Activated CD8-positive, alpha-beta memory T cell treated with anti-CD3 and anti-CD28 coated beads, Interleukin-2, amount 50 U/mL, for 4 hours (primary cell): ENCODE measurements at regions not wholly inside any gene's neighbourhood (a gene's known extent, or its start where the extent isn't known, plus 50 kb on each side); places are given as distances from the start of the nearest gene placed in this dataset.

Experiments
- DNase-seq: peaks from one replicate; pipeline ENCODE4 v3.0.0-alpha.2; 2020

DNA sequence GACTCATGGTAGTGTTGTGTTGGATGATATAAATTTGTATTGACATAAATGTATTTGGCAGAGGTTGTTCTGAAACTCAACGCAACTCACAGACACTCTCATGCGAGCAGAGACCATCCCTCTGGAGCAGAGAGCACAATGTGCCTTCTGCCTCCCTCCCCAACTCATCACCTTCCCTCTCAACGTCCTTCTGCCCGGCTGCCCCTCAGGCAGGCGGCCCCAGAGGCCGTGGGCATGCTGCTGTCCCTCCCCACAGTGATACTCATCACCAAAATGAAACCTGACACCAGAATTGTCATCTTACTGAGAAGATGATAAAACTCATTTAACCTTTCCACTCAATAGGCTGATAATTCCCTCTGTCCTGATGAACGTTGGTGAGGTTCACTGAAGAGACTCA is 260.6 kb downstream of the ETS1 start:
- DNase-seq, result no peak

DNA sequence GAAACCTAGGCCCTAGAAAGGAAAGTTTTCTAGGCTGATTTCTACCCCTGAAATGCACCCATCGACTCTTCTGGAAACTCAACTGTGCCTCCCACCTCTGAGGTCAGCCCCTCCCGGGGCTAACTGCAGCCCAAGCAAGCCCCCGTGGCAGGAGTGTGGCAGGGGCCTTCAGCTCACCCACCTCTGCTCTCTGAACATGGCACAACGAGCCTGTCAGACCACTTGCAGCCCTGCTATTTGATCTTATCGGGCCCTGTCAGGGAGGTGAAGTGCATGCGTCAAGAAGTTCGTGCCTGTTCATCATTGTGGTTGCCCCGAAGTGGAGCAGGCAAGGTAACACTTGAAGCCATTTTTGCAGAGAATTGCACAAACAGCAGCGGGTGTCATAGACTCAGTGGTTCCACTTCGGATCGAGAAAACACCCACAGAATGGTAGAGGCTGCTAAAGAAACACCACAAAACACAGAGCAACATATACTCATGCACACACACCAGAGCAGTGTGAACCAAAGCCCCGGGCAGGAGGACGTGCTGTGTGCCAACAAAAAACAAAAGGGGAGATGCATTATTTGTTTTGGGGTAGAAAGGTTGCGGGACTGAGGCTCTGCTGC is 262.7 kb downstream of the ETS1 start:
- peak; percentile 71 for DNase-seq

DNA sequence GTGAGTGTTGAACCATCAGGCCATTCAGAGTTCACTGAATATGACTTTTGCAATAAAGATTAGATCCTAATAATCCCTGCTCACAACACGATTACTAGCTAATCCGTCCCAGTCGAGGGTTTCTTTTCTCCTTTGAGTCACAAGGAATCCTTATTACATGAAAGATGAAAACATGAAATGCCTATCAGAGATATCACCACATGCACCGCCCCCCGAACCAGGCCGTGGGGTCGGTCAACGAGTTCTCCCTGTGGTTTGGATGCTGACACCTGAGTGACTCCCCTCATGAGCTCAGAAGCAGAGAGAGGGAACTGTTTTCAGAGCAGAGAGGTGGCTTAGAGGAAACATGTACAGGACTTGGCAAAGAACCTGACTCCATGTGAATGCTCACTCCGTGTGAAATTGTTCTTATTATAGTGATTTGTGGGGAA is 263.3 kb downstream of the ETS1 start:
- peak; percentile 32 for DNase-seq

DNA sequence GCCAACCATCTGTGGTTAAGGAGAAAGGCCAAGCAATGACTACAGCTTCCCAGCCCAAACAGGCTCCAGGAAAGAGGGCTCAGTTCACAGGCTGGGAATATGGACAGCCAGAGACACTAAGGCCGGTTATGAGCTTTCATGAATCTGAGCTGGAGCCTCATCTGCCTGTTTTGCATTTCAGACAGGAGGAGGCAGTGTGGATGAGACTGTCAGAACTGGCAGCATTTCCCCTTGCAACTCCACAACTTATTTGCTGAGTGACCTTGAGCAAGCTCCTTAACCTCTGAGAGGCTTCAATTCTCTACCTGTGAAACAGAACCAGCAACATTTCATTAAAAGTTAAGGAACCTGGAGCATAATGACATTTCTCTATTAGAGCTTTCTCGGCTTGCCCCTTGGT is 264.0 kb downstream of the ETS1 start:
- no peak for DNase-seq

DNA sequence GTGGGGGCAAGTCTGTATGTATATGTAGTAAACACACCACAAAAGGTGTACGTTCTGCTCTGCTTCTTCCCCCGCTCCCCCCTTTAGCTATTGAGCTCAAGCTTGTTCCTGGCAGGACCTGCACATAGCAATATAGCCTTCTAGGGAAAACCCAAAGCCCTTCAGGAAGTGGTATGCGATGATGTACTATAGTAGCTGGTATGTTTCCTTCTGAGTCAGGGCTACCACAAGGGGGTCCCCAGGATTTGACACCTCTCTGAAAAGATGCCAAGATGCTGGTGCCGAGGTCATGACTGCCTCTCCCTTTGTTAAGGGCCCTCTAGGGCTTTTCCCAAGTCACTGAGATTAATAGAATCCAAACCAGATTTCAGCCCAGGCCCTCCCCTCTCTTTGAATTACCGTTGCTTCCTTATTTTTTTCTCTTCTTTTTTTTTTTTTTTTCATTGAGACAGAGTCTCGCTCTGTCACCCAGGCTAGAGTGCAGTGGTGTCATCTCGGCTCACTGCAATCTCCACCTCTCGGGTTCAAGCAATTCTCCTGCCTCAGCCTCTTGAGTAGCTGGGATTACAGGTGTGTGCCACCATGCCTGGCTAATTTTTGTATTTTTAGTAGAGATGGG is 268.4 kb downstream of the ETS1 start:
- peak; percentile 74 for DNase-seq

DNA sequence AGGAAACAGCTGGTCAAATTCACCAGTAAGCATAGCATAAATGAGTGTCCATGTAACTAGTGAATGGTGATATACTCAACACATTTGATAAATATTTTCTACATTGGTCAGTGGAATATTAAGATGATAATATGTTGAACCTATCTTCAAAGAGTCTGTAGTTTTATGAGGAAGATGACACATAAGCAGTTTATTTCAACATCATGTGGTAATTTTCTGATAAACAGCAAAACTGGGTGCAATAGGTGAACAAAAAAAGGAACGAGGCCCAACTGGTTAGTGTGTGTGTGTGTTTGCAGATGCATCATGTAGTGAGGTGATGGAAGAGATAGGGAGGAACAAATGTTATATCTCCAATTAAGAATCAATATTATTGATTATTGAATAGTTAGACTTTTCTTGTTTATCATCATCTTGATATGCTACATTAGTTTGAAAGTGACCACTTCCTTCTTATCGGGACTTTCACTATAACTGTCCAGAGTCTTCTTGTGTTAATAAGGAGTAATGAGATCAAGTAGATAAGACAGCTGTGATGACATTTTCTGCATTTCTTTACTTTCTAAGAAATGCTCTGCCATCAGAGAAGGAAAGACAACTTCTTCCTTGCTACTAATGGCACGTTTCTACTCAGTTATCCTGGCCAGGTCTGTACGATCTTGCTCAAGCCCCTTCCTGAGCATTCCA is 270.7 kb downstream of the ETS1 start:
- no peak for DNase-seq

DNA sequence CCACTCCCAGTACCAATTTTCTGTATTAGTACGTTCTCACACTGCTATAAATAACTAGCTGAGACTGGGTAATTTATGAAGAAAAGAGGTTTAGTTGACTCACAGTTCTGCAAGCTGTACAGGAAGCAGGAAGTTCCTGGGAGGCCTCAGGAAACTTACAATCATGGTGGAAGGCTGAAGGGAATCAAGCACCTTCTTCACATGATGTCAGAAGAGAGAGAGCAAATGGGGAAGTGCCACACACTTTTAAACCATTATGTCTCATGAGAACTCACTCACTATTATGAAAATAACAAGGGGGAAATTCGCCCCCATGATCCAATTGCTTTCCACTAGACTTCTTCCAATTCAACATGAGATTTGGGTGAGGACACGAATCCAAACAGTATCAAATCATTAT is 271.4 kb downstream of the ETS1 start:
- DNase-seq, result no peak

DNA sequence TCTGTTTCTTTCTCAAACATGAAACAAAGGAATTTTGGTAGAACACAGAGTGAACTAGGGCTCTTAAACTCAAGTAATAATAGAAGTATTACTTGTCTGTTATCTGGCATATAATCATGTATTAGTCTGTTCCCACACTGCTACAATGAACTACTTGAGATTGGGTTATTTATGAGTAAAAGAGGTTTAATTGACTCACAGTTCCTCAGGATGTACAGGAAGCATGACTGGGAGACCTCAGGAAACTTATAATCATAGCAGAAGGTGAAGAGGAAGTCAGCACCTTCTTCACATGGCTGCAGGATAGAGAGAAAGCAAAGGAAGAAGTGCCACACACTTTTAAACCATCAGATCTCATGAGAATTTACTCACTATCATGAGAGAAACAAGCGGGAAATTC is 273.4 kb downstream of the ETS1 start:
- no peak for DNase-seq

DNA sequence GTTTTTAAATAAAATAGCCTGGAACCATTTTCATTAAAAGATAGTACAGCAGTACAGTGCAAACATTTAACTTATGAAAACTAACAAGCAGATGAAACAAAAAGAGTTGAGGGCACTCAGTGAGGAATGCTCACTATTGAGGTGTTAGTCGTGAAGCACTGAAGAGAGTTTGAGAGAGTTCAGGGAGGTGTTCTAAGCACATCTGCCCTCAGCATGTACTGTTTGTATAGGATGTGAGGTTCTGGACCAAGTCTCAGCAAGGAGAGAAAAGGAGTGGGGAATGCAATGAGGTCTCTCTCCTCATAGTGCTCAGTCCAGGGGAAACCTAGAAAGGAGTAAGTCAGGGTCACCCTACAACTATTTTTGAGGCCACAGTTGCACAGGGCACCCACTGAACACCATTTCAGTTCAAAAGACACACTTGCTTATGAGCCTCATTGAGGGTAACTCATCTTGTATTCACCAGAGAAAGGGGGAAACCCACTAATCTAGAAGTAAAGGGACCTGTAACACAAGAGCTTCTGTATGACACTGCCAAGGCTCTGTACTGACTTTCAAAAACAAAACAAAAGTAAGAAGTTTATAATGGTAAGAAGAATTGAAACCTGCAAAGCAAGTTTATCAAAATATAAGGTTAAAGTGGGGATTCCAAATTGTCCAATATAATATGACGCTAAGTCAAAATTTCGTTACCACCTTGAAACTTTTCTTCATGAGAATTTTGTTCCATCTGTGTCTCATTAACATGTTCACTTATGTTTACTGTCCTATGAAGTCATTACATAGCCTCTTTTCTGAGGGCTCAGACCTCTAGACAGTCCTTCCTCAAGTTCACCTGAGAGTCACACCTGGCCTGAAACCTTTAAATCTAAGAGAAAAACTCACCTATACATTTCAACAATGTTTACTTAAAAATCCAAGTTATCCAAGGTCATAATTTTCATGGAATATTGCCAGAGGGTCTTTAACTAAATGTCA is 275.3 kb downstream of the ETS1 start:
- DNase-seq, result no peak

DNA sequence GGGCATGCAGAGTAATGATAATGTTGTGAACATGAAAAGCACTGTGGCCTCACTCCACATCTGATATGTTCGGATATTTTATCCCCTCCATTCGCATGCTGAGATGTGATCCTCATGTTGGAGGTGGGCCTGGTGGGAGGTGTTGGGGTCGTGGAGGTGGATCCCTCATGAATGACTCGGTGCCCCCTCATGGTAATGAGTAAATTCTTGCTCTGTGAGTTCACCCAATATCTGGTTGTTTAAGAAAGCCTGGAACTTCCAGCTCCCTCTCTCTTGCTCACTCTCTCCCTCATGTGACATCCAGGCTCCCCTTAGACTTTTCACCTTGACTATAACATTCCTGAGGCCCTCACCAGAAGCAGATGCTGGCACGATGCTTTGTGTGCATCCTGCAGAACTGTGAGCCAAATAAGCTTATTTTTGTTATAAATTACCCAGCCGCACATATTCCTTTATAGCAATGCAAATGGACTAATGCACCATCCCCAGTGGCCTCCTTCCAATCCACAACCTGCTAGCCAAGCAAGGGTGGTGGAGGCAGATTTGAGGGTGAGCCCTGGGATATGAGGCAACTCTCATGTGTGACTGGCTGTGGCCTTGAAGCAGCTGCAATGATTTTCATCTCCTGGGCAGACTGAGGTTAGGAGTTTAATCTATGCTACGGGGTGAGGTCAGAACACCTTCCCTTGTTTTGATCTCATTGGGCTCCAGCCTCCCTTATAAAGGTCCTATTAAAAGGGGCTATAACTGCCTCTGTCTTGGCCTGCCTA is 276.5 kb downstream of the ETS1 start:
- DNase-seq, result no peak

DNA sequence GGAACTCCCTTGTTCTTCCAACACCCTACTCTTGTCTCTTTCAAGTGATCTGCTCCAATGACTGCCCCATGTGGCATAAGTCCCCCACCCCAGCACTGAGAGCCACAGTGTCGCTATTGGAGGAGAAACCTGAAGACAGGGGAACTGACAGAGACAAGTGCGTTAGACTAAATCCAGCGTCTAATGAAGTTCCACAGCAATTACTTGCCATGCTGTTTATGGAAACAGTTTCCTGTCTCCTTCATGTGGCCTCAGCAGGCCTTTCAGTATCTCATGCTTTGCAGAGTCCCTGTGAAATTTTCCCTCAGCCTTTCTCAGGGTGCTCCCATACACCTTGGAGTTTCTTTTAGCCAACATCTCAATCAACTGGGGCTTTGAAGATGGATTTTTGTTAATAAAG is 277.4 kb downstream of the ETS1 start:
- no peak for DNase-seq

DNA sequence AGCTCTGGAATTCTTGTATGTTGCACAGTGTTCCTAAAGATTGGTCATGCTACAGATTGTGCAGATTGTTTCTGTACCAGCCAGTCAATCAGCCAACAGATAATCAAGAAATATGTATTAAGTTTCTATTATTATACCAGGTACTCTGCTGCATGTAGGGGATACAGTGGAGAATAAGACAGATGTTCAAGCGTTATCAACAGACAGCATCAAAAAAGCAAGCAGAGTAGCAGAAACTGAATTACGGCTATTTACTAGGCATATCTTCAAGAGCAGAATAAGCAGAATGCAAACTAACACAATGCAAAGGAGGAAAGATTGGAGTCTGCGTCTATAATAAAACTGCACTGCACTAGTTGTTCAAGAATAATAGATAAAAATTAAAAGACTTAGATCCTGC is 278.6 kb downstream of the ETS1 start:
- no peak for DNase-seq

DNA sequence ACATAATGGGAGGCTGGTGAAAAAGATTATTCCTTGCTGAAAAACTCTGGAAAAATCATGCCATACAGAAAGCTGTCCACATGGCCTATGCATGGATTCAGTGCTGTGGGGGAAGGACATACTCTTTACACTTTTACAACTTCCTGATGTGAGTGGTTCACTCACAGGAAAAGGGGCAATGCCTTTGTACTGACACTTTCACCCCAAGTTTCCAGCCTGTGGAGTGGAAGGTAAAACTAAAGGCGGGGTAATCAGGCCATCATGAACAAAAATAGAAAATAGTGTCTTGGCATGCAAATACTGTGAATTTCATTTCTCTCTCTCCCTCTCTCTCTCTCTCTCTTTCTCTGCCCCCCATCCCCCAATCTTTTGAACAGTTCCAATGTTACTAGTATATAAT is 281.8 kb downstream of the ETS1 start:
- no peak for DNase-seq

DNA sequence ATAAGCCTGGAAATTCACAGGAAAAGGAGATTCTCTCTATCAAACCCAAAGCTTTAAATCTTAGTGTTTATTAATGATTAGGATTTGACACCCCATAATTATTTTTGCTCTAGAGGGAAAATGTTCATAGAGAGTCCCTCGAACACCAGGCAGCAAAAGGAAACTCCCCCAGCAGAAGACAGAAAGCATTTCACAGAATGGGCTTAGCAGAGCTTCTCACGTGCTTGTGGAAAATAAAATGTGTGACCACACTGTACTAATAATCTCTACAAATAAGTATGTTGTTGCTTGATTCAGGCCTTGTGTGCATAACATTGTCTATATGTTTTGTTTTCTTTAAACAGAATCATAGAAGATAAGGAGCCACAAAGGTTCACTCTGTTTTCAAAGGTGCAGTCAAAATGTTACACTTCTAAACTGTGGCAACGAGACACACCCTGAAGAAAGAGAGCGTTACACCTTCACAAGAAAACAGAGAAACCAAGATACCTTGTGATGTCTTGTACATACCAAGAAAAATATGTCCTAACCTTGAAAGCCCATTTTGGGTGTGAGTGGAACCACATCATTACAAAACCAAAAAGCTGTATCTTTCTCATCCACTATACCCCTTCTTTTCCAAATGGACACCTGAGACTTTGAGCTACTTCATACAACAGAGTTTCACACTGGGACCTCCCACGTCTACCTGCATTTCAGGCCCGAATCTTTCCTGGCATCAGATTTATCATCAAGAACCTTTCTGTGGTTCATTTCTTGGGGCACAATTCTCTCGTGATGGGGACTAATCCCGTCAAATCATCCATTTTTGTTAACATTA is 282.5 kb downstream of the ETS1 start:
- no peak for DNase-seq

DNA sequence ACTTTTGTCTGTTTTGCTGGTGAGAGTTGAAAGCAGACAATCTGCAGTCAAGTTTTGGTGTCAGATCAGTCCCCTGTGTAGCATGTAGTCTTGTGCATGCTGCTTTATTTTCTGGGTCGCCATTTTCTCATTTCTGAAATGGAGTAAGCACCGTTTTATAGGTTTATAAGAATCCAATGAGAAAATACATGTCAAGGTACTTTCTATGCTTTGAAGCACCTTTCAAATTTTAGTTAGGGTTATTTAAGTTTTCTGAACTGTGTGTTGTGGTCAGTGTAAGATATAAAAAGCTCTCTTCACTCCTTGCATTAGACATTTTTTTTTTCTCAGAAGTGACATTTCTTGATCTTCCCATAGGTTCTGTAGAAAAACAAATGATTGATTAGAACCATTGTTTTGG is 283.2 kb downstream of the ETS1 start:
- no peak for DNase-seq

DNA sequence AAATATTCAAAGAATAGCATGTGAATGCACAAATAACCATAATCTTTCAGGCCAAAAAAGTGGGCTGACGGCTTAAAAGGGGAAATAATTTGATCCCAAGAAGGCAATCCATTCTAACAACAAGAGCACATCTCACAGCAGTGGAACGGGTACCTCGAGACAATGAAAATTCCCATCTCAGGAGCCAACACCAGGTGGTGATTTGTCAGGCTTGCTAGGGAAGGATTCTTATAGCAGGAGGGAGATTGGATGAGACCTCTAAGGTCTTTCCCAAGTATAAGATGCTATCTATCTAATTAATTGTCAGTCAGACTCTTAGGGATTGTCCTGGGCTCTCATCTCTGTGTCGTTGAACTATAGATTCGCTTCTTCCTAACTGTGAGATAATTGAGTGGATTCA is 284.0 kb downstream of the ETS1 start:
- DNase-seq, result no peak

DNA sequence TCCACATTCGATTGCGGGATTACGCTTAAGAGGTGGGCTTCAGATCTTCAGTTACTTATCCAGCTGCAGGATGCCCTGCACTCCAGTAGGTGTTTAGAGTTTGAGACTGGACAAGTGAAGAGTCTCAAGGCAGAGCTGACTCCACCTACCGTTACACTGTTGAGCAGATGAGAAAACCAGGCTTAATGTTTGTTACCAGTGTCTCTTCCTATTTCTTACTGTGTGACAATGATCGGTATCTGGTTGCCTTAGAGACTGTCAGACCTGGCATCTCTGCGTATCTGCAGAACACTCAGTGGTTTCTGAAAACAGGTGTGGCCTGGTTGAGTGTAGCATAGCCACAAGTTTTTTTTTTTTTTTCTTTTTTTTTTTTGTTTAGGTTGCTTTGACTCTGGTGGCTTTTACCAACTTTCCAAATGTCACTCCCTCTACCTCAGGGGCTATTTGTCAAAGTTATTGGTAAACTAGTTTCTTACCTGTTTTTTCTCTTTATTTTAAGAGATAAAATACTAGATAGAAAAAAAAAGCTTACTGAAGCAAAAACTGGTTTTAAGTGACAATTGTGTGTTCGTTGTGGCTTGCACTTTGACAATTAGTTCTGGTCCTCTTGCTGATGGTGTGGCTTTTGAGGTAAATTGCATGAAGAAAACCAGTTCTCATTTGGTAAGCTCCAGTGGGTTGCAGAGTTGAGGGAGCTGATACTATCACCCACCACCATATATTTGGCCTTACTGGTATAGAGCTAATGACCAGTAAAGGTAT is 284.8 kb downstream of the ETS1 start:
- DNase-seq, result peak; percentile 46

DNA sequence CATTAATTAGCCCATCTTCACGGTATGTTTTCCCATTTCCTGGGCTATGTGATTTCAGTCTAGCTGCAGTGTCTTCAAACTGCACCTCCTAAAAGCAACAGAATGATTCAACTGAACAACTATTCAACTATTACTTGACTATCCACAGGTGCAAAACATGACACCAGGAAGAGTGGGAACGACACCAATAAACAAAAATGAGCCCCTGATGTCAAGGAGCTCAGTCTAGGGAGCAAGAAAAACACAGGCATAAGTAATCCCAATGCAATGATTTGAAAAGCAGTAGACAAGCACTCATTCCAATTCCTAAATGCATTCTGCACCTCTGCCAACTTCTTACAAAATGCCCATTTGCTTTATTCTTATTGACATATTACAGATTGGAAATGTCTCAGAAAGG is 285.6 kb downstream of the ETS1 start:
- no peak for DNase-seq

DNA sequence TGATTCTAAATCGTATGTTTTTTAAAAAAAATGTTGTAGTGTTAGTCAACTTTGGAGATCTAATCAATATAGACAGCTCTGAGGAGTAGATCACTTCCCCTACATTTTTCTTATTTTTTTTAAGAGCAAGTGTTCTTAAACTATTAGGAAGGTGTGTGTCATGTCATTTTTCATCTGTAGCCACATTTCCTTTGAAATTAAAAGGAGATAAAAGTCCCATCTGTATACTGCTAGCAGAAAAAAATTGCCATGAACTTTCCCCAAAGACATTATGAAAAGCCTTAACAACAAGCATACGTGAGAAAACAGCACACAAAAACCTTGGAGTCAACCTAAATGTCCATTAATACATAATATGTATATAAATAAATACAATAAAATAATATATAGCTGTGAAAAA is 286.6 kb downstream of the ETS1 start:
- no peak for DNase-seq

DNA sequence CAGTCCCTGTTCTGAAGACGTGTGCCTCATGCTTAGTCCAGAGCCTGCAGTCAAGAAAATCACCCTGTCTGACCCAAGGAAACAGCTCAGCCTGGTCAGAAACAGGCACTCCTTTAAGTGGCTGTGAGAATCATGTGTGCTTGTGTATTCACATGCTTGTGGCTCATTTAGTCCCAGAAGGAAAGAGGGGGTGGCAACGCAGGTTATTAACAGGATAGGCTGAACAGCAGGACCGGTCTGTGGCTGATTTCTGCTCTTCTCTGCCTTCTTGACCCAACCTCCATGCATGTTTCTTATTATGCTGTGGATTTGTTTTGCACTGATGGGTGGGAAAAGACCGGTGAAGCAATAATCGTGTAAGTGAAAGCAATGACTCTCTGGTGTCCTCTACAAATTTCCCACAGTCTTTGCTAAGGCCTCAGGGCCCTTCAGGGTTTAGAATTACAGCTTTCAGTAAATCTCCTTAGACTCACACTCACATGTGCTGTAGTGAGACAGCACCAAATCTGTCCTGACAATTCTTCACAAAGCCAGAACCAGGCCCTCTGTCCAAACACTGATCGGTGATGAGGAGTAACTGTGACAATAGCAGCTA is 288.1 kb downstream of the ETS1 start:
- no peak for DNase-seq

DNA sequence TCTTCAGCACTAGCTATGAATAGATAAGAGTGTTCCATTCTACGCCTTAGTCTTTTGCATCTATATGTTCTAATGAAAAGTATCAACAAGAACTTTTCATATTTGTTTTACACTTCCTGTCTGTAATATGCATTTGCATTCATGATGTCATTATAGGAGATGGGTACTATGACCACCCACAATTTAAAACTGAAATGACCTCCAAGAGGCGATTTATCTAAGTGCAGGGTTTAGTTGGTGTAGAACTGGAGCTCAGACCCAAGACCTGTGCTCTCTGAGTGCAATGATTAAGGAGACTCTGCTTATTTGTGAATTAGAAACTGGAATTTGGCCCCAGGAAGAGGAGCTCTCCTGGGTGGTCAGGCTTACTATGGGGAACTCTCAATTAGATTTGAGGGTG is 289.1 kb downstream of the ETS1 start:
- no peak for DNase-seq
